H1 (cell line): ENCODE measurements at regions not wholly inside any gene's neighbourhood (a gene's known extent, or its start where the extent isn't known, plus 50 kb on each side); places are given as distances from the start of the nearest gene placed in this dataset.

Source experiments
- RAD21 ChIP-seq, 2 experiments: IDR thresholded peaks in 1 of 2; conservative IDR thresholded peaks in 1 of 2; 2 replicates each; pipeline ENCODE4 v1.6.1; 2011; ENCODE audit warnings: low read depth in 2 of 2, low read length in 2 of 2, improper control_type of control experiment in 1 of 2, inconsistent platforms in 1 of 2, mild to moderate bottlenecking in 1 of 2, moderate library complexity in 1 of 2
- SIX5 ChIP-seq: IDR thresholded peaks from 2 replicates; pipeline ENCODE4 v1.6.1; 2011; ENCODE audit warnings: mild to moderate bottlenecking, low read depth, low read length
- USF2 ChIP-seq: IDR thresholded peaks from 2 replicates; pipeline ENCODE4 v1.6.1; 2011; ENCODE audit warnings: low read length, improper control_type of control experiment

- no peak for TF ChIP-seq SIX5
- TF ChIP-seq RAD21 (IDR thresholded peaks at IDR 0.05 in 1 of 2, conservative IDR thresholded peaks at IDR 0.05 in 1 of 2; ENCODE audit: low read depth in 2 of 2, low read length in 2 of 2), result no peak
- TF ChIP-seq USF2, result no peak
These were observed 374.9 kb downstream of the GJA1 start (continued) for GRCh38 chr6:121810158-121811032.
